ENCODE measurements at regions not wholly inside any gene's neighbourhood (a gene's known extent, or its start where the extent isn't known, plus 50 kb on each side); places are given as distances from the start of the nearest gene placed in this dataset.
"Not testable (repeated sequence)": the region's sequence is repeated elsewhere in the genome, so short reads cannot be mapped to it uniquely, and the experiment has no call there.

DNA sequence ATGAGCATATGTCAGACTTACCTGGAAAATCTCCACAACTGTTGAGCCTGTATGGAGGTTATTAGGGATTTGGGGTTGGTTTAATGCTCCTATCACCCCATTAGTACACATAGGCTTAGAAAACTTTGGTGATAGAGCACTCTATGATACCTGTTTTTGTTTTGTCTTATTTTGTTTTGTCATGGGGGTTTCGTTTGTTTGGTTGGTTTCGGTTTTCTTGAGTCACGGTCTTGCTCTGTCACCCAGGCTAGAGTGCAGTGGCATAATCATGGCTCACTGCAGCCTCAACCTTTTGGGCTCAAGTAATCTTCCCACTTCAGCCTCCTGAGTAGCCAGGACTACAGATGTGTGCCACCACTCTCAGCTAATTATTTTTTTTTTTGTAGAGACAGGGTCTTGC lies 70.0 kb downstream of the MZT1 start:
- DNase-seq = no peak

DNA sequence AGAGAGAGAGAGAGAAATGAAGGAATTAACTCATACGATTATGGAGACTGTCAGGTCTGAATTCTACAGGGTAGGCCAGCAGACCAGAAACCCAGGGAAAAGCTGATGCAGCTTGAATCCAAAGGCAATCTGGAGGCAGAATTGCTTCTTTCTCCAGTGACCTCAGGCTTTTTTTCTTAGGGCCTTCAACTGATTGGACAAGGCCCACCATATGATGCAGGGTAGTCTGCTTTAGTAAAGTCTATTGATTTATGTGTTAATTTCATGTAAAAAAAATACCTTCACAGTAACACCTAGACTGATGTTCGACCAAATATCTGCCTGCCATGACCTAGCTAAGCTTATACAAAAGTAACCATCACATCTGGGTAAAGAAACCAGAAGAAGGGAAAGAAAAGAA lies 71.1 kb downstream of the MZT1 start:
- DNase-seq = no peak

DNA sequence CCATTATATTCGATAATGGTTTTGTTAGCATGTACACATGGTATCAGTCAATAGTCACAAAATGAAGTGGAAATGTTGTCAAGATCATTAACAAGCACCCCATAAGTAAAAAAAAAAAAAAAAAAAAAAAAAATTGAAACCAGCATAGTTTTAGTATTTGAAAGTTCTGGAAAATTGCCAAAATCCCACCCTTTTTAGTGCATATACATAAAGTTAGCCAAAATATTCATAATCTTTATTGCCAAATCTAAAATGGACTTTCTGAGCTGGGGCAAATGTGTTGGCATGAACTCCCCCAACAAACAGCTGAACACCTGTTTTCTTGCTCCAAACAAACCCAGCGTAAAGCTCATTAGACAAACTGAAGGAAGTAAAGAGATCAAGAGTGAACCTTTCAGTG lies 73.9 kb downstream of the MZT1 start:
- no peak for DNase-seq

DNA sequence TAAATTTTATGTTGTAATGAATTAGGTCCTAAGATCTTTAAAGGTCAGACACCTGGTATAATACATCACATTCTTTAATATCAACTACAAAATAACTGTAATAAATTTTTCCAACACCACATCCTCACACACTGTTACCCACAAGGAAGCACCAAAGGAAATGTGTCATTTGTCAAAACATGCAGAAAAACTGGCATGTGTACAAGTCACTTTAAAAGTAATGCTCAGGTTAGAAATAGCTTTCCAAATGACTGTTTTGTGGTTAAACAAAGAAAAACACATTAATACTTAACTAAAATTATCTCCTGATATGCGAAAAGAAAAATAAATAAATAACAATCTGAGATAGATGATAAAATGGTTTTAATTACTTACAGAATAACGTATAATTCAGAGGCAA lies 74.7 kb downstream of the MZT1 start:
- no peak for DNase-seq

- DNase-seq = no peak
Measured at GRCh38 chr13:72651144-72651543, 76.3 kb downstream of the MZT1 start.

DNA sequence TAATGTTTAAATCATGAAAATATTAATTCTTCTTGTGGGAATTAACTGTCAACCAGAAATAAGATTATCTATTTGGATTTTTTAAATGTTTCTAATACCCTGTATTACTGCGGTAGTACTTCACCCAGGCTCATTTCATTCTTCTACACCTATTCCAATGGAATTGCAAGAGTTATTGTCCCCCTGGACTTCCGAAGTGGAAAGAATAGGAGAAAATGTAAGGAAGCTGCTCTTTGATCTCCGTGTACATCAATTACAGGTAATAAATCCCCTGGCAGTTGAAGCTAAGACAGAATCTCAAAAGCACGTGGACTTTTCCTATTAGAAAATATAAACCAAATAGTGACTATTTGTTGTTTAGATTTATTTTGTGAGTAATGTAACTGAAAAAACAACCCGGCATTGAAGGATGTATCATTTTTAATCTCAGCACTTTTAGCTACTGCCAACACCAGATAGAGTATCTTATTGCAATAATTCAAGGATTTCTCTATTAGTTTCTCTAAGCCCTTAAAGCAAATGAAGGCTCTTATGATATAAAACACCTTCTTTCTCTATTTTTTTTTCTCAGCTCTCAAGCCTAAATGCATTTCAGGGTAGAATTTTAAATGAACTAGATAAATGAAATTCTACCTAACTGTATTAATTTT lies 77.3 kb downstream of the MZT1 start:
- DNase-seq = no peak

GRCh38 chr13:72648513-72649065 lies 78.8 kb downstream of the MZT1 start:
- no peak for DNase-seq

- no peak for DNase-seq
Measured at GRCh38 chr13:72647422-72647821, 80.0 kb downstream of the MZT1 start.

DNA sequence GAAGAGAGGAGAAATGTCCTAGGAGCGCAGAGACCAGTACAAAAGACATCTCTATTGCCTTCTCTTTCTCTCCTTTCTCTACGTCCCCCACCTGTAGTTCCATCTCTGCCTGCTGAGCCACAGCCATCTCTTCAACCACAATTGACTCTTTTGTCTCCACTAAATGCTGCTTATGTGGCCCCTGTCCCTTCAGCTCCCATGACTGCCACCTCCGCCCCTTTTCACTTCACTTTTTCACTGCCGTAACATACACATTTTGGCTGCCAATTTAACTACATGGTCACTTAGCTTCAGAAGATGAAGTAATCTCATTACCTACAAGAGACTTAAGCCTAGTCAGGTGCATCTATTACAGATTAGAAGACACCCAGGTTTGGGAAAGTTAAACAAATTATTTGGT lies 81.9 kb downstream of the MZT1 start:
- no peak for DNase-seq

DNA sequence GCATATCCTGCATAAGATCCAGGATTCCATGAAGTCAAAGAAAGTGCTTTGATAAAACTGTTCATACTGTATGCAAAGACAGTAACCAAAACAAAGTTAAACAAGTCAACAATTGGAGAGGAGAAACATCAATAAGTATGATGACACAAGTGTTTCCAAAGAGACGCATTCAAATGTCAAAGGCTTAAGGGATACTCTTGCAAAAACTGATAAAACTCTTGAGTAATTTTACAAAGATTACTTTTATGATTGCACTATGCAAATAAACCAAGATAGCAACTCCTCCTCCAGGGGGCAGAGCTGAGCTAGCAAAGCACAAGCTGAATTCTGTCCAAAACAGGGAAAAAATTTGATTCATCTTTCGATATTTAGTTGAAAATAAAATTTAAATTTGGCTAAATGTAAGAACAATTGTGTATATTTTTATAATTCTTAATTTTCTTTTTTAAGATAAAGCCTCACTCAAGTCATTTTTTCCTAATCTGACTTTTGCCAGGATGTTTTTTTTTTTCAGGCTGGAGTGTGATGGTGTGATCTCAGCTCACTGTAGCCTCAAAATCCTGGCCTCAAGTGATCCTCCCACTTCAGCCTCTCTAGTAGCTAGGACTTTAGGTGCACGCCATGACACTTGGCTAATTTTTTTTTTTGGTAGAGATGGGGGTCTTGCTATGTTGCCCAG lies 84.0 kb downstream of the MZT1 start:
- peak; percentile 32 for DNase-seq

DNA sequence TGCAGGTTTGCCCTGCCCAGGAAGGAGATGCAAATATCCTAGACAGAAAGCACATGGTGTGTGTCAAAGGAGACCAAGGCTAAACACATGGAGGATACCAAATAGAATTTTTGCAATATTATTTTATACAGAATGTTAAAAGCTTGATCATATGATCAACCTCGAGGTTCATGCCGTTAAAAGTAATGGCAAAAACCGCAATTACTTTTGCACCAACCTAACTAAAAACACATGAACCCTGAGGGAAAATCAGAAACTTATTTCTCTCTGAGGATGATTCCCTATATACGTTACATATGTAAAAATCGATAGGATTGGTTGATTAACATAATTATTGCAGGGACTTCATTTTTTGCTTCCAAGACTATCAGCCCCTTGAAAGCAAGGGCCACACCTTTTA lies 88.1 kb downstream of the MZT1 start:
- no peak for DNase-seq

GRCh38 chr13:72638059-72638815 lies 89.2 kb downstream of the MZT1 start:
- DNase-seq = no peak

GRCh38 chr13:72637561-72637960 lies 89.9 kb downstream of the MZT1 start:
- no peak for DNase-seq

DNA sequence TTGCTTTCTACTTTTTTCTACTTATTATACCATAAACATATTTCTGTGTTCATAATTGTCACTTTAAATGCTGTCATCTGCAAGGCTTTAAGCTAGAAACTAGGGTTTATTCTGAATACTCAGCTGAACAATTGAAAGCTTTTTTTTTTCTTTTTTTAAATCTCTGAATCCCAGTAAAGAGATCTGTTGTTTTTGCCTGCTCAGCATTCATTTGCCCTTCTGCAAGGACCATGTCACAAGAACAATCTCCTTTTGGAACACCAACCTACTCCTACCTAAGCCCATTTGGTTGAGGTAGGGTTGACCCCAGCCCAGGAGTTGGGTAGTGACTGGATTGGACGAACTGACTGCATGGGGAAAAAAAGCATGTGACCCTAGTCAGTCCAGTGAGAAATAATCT lies 92.6 kb downstream of the MZT1 start:
- DNase-seq = no peak

- no peak for DNase-seq
Measured at GRCh38 chr13:72622546-72622945, 104.9 kb downstream of the MZT1 start.

DNA sequence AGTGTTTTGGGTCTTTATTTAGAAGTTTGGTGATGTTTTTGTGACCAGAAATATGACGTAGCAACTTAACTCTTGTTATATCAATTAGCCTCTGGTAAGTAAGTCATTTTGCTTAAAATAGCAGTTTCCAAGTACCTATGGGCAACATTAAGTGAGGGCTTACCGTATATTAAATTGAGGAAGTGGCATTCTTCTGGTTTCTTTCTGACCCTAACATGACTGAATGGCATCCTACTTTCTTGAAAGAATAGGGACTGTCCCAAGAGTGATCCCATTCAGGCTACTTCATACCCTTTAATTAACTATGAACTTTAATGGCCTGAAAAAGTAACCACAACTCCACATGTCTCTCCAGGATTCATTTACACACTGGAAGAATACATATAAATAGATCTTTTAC lies 106.6 kb downstream of the MZT1 start:
- no peak for DNase-seq

- DNase-seq = no peak
Measured at GRCh38 chr13:72617951-72618350, 109.5 kb downstream of the MZT1 start.

DNA sequence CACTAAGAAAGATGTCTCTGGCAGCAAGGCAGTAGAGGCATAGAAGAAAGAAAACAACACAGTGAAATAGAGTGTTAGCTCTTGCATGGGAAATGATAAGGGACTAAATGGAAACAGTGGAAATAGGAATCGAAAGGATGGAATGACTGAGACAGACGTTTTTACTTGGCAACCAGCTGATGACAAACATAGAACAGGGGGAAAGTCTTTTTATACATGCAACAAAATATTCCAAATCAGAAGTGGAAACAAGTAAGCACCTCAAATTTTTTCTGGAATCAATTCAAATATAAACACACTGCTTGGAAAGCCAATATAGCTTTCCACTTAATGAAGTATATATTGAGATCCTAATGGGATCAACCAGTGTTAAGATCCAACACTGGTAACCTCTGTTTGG lies 110.2 kb downstream of the MZT1 start:
- no peak for DNase-seq

DNA sequence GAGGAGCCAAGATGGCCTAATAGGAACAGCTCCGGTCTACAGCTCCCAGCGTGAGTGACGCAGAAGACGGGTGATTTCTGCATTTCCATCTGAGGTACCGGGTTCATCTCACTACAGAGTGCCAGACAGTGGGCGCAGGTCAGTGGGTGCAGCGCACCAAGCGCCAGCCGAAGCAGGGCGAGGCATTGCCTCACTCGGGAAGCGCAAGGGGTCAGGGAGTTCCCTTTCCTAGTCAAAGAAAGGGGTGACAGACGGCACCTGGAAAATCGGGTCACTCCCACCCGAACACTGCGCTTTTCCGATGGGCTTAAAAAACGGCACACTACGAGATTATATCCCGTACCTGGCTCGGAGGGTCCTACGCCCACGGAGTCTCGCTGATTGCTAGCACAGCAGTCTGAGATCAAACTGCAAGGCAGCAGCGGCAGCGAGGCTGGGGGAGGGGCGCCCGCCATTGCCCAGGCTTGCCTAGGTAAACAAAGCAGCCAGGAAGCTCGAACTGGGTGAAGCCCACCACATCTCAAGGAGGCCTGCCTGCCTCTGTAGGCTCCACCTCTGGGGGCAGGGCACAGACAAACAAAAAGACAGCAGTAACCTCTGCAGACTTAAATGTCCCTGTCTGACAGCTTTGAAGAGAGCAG lies 117.1 kb downstream of the MZT1 start:
- DNase-seq = not testable (repeated sequence)

GRCh38 chr13:72599178-72599743 lies 128.2 kb downstream of the MZT1 start:
- no peak for DNase-seq

DNA sequence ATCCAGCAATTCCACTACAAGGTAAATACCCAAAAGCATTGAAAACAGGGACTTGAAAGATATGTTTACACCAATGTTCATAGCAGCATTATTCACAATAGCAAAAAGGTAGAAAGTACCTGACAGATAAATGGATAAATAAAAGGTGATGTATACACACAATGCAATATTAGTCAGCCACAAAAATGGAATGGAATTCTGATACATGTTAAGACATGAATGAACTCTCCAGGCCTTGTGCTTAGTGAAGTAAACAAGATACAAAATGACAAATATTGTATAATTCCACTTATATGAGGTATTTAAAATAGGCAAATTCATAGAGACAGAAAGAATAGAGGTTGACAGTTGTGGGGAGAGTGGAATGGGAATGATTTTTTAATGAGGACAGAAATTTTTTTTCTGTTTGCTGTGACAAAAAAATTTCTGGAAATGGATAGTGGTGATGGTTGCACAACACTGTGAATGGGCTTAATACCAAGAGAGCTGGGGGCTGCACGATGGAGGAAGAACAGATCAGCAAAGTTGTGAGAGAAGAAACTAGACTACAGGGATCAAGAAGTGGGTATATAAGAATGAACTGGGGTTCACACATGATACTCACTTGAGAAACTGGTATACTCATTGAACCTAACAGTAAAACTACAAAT lies 137.2 kb downstream of the MZT1 start:
- no peak for DNase-seq

DNA sequence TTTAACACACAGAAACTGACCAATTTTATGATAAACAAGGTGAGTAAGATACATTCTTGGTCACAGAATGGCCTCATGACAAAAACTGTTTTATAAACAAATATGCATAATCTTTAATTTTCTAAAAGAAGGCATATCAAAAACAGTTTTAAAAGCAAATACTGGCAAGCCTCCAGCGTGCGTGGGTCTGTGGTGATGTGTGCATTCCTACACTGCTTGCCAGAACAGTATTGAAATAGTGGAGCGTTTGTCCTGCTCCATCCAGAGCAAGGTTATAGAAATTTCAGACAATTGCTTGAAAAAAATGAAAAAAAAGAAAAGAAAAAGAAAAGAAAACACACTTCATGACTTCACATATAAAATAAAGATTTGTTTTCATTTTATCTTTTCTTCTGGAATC lies 140.9 kb downstream of the MZT1 start:
- no peak for DNase-seq

DNA sequence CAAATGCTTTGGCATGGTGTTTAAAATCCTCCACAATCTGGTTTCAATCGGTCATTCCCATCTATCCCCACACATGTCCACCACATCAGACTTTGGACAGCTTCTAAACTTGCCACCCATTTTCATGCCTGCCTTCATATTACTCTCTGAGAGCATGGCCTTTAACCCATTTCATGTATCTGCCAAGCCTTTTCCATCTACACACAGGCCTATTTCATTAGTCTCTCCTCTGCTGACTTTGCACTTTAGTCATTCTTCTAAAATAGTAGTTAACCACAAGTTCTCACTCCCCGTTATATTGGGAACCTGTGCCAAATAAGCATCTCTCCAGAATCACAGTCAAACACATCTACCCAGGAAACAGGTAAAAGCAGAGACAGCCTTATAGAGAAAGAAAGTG lies 142.2 kb downstream of the MZT1 start:
- DNase-seq = no peak

Measured in activated T-cell treated with anti-CD3 and anti-CD28 coated beads, Interleukin-2, amount 50 U/mL, for 1 hour (primary cell).